ENCODE measurements at regions not wholly inside any gene's neighbourhood (a gene's known extent, or its start where the extent isn't known, plus 50 kb on each side); places are given as distances from the start of the nearest gene placed in this dataset.
A peak's percentile ranks its signal among the peaks of the same experiment; 100 is the strongest.

- H3K9me3 ChIP-seq (ENCODE audit: control insufficient read depth, insufficient read depth, low read depth, low read length) = no peaks in the 10 kb centered on the region
- no peak overlapping the region for H3K4me3 ChIP-seq (ENCODE audit: low read depth, low read length)
- no peaks in the 10 kb centered on the region for H3K36me3 ChIP-seq (ENCODE audit: control insufficient read depth in 2 of 2, insufficient read depth in 1 of 2, low read length in 2 of 2)
- no peak for TF ChIP-seq ZNF555 (tag by site-specific recombination; conservative IDR thresholded peaks at IDR 0.05)
- no peak for TF ChIP-seq KLF7 (tag by site-specific recombination; IDR thresholded peaks at IDR 0.05; ENCODE audit: borderline replicate concordance)
- TF ChIP-seq ZNF214 (tag by site-specific recombination; IDR thresholded peaks at IDR 0.05; ENCODE audit: borderline replicate concordance) = no peak
- TF ChIP-seq ZNF544 (tag by site-specific recombination; IDR thresholded peaks at IDR 0.05) = no peak
- no peak for TF ChIP-seq MZF1 (tag by site-specific recombination; IDR thresholded peaks at IDR 0.05; ENCODE audit: borderline replicate concordance)
- no peak for TF ChIP-seq ZNF670 (tag by site-specific recombination; IDR thresholded peaks at IDR 0.05; ENCODE audit: low read depth)
- no peak for TF ChIP-seq ZNF155 (tag by site-specific recombination; IDR thresholded peaks at IDR 0.05)
- no peak for TF ChIP-seq SCRT1 (tag by site-specific recombination; IDR thresholded peaks at IDR 0.05; ENCODE audit: borderline replicate concordance)
- TF ChIP-seq ZNF211 (tag by site-specific recombination; IDR thresholded peaks at IDR 0.05; ENCODE audit: low read depth) = no peak
- no peak for TF ChIP-seq GLIS2 (tag by site-specific recombination; IDR thresholded peaks at IDR 0.05)
- H3K27ac ChIP-seq (ENCODE audit: extremely low read depth, low read depth, low read length) = no peak overlapping the region
- ChIA-PET POLR2A (no interaction called here), CTCF (interaction anchor here (0.6 to 0.7 kb wide), 2 partner anchors 32 to 1225 kb away, joined by 3 read pairs; no protein-coding TSS in a partner anchor)
- H3K4me1 ChIP-seq (ENCODE audit: control insufficient read depth, insufficient read depth, low read length) = no peaks in the 10 kb centered on the region
Measured at GRCh38 chr18:45408218-45408617, 207.1 kb upstream of the SLC14A2 start.

GRCh38 chr18:45409971-45410370 lies 205.3 kb upstream of the SLC14A2 start:
- ChIA-PET POLR2A (no interaction called here), CTCF (interaction anchor here (0.9 kb wide), 1 partner anchor 25 kb away, joined by 4 read pairs; no protein-coding TSS in a partner anchor)
- H3K4me1 ChIP-seq (ENCODE audit: control insufficient read depth, insufficient read depth, low read length) = no peaks in the 10 kb centered on the region
- H3K9me3 ChIP-seq (ENCODE audit: control insufficient read depth, insufficient read depth, low read depth, low read length) = no peaks in the 10 kb centered on the region
- TF ChIP-seq ZNF548 (tag by site-specific recombination; IDR thresholded peaks at IDR 0.05) = no peak
- no peak for TF ChIP-seq ZNF2 (tag by site-specific recombination; IDR thresholded peaks at IDR 0.05)
- TF ChIP-seq ZNF610 (tag by site-specific recombination; IDR thresholded peaks at IDR 0.05; ENCODE audit: borderline replicate concordance) = peak; percentile 94; the same call in 1 of the 2 replicates
- H3K36me3 ChIP-seq (ENCODE audit: control insufficient read depth in 2 of 2, insufficient read depth in 1 of 2, low read length in 2 of 2) = no peaks in the 10 kb centered on the region
- no peak overlapping the region for H3K4me3 ChIP-seq (ENCODE audit: low read depth, low read length)
- no peak overlapping the region for H3K27ac ChIP-seq (ENCODE audit: extremely low read depth, low read depth, low read length)

GRCh38 chr18:45412577-45412976 lies 202.7 kb upstream of the SLC14A2 start:
- no peaks in the 10 kb centered on the region for H3K36me3 ChIP-seq (ENCODE audit: control insufficient read depth in 2 of 2, insufficient read depth in 1 of 2, low read length in 2 of 2)
- H3K4me1 ChIP-seq (ENCODE audit: control insufficient read depth, insufficient read depth, low read length) = 0 out of 2 replicates have a peak, but pooled peaks cover 2% of the 10 kb centered on the region
- H3K4me3 ChIP-seq (ENCODE audit: low read depth, low read length) = no peak overlapping the region
- ChIA-PET CTCF (no interaction called here), POLR2A (no interaction called here)
- H3K9me3 ChIP-seq (ENCODE audit: control insufficient read depth, insufficient read depth, low read depth, low read length) = no peaks in the 10 kb centered on the region
- H3K27ac ChIP-seq (ENCODE audit: extremely low read depth, low read depth, low read length) = no peak overlapping the region
- TF ChIP-seq PRDM1 (tag by site-specific recombination; IDR thresholded peaks at IDR 0.05) (peak; percentile 22; the same call in 1 of the 2 replicates), GLI2 (tag by site-specific recombination; IDR thresholded peaks at IDR 0.05; ENCODE audit: borderline replicate concordance, low read depth) (no peak), ZNF23 (tag by site-specific recombination; IDR thresholded peaks at IDR 0.05; ENCODE audit: borderline replicate concordance) (no peak)

- TF ChIP-seq SETDB1 (IDR thresholded peaks at IDR 0.05; ENCODE audit: insufficient read length, low read length) (no peak), SP2 (tag by site-specific recombination; IDR thresholded peaks at IDR 0.05) (no peak), MEIS1 (CRISPR knock-in tag; IDR thresholded peaks at IDR 0.05; ENCODE audit: borderline replicate concordance) (no peak), OSR2 (tag by site-specific recombination; IDR thresholded peaks at IDR 0.05) (no peak), ZSCAN4 (tag by site-specific recombination; IDR thresholded peaks at IDR 0.05) (no peak), ZNF501 (tag by site-specific recombination; IDR thresholded peaks at IDR 0.05) (no peak), GFI1B (tag by site-specific recombination; IDR thresholded peaks at IDR 0.05) (no peak), ZNF558 (tag by site-specific recombination; IDR thresholded peaks at IDR 0.05) (no peak)
- H3K27ac ChIP-seq (ENCODE audit: extremely low read depth, low read depth, low read length) = no peak overlapping the region
- H3K4me3 ChIP-seq (ENCODE audit: low read depth, low read length) = no peak overlapping the region
- no peaks in the 10 kb centered on the region for H3K36me3 ChIP-seq (ENCODE audit: control insufficient read depth in 2 of 2, insufficient read depth in 1 of 2, low read length in 2 of 2)
- POLR2A ChIA-PET = no interaction called here
- H3K9me3 ChIP-seq (ENCODE audit: control insufficient read depth, insufficient read depth, low read depth, low read length) = no peaks in the 10 kb centered on the region
- CTCF ChIA-PET = no interaction called here
- 0 out of 2 replicates have a peak, but pooled peaks cover 2% of the 10 kb centered on the region for H3K4me1 ChIP-seq (ENCODE audit: control insufficient read depth, insufficient read depth, low read length)
Measured at GRCh38 chr18:45413180-45413836, 202.0 kb upstream of the SLC14A2 start.

Measured in HEK293 (cell line).